K562 (cell line): ENCODE measurements at regions not wholly inside any gene's neighbourhood (a gene's known extent, or its start where the extent isn't known, plus 50 kb on each side); places are given as distances from the start of the nearest gene placed in this dataset.
A peak's percentile ranks its signal among the peaks of the same experiment; 100 is the strongest.
"Not testable (repeated sequence)": the region's sequence is repeated elsewhere in the genome, so short reads cannot be mapped to it uniquely, and the experiment has no call there.

Experiments used
- ATAC-seq: fragments of 200-7000 bp; cut with Tn5 transposase; 3 replicates; pipeline ENCODE4 v1.9.1; 2020; ENCODE audit warnings: moderate library complexity
- BruUV-seq: library from RNA; stranded (reverse); fragments of 400-500 nt; replicated peaks from 2 replicates; lab custom pipeline; 2021; lab: Mats Ljungman, UMichigan
- CTCF ChIA-PET: fragments of 300-600 bp; formaldehyde crosslinking; extraction: SDS; loops from one replicate; lab custom pipeline; 2021; ENCODE audit warnings: low intra/inter-chr PET ratio; lab: Yijun Ruan, JAX
- POLR2A ChIA-PET: fragments of 300-600, 350-650 bp; sonication (Branson Sonifier 250); formaldehyde crosslinking; extraction: SDS; loops from one replicate; lab custom pipeline; 2021; ENCODE audit warnings: antibody characterized with exemption, inconsistent platforms; lab: Yijun Ruan, JAX
- DNase-seq, 4 experiments: peaks; one replicate each; pipeline versions ENCODE4 v3.0.0 to v3.0.0-alpha.2; 2011 to 2018; ENCODE audit warnings: low spot score in 3 of 4, mixed read lengths in 3 of 4; ENCODE audit errors: extremely low read depth in 1 of 4
- FAIRE-seq: peaks from 2 replicates; lab custom pipeline; 2011; peaks lifted over from hg19 to GRCh38; lab: Jason Lieb, UNC
- H2AFZ ChIP-seq: 2 replicates; pipeline ENCODE4 v1.6.0; 2011; ENCODE audit warnings: low read depth, low read length, control low read depth, inconsistent platforms
- H3K27ac ChIP-seq: fragments of 200-600 bp; 3 replicates; pipeline ENCODE4 v1.8.0; 2011; ENCODE audit warnings: low read depth, mild to moderate bottlenecking, control low read depth, inconsistent platforms, low read length, moderate library complexity, mixed read lengths; ENCODE audit errors: extremely low read depth
- H3K27me3 ChIP-seq, 2 experiments: fragments of 300-600 bp in 1 of 2; 2 replicates in 1 of 2; 3 replicates in 1 of 2; pipeline versions ENCODE4 v1.6.0 to v1.8.0; 2011; ENCODE audit warnings: inconsistent platforms in 2 of 2, low read length in 2 of 2, mild to moderate bottlenecking in 1 of 2, mixed read lengths in 1 of 2, moderate library complexity in 1 of 2; ENCODE audit not compliant: control insufficient read depth in 2 of 2, insufficient read depth in 2 of 2
- H3K36me3 ChIP-seq: fragments of 300-600 bp; 3 replicates; pipeline ENCODE4 v1.8.0; 2011; ENCODE audit warnings: mild to moderate bottlenecking, low read length, inconsistent platforms; ENCODE audit not compliant: control insufficient read depth, insufficient read depth
- H3K4me1 ChIP-seq, 2 experiments: fragments of 200-600 bp in 1 of 2; replicated peaks in 1 of 2; 2 replicates in 1 of 2; 3 replicates in 1 of 2; pipeline versions ENCODE4 v1.5.1 to v1.8.0; 2011; ENCODE audit warnings: inconsistent platforms in 2 of 2, low read length in 2 of 2, mild to moderate bottlenecking in 1 of 2, mixed read lengths in 1 of 2, moderate library complexity in 1 of 2; ENCODE audit not compliant: control insufficient read depth in 2 of 2, insufficient read depth in 2 of 2
- H3K4me2 ChIP-seq: 2 replicates; pipeline ENCODE4 v1.6.1; 2011; ENCODE audit warnings: low read length, control low read depth, inconsistent platforms, mixed read lengths; ENCODE audit not compliant: insufficient read depth
- H3K4me3 ChIP-seq: fragments of 200-600 bp; sonication (generic), shearing (Covaris generic); 2 replicates; pipeline ENCODE4 v1.5.1; 2016; ENCODE audit warnings: control low read depth, inconsistent platforms
- H3K79me2 ChIP-seq: fragments of 200-600 bp; 3 replicates; pipeline ENCODE4 v1.8.0; 2011; ENCODE audit warnings: low read length, inconsistent platforms; ENCODE audit not compliant: control insufficient read depth, insufficient read depth
- H3K9ac ChIP-seq, 2 experiments: 2 replicates each; pipeline versions ENCODE4 v1.6.0 to v1.6.1; 2011; ENCODE audit warnings: low read depth in 2 of 2, low read length in 2 of 2, control low read depth in 1 of 2, inconsistent platforms in 1 of 2, mild to moderate bottlenecking in 1 of 2, mixed read lengths in 1 of 2; ENCODE audit not compliant: insufficient read depth in 1 of 2
- H3K9me1 ChIP-seq: one replicate; pipeline ENCODE4 v1.6.0; 2011; ENCODE audit warnings: inconsistent platforms, mild to moderate bottlenecking, low read length, moderate library complexity; ENCODE audit not compliant: control insufficient read depth, insufficient read depth
- H3K9me3 ChIP-seq: replicated peaks from 2 replicates; pipeline ENCODE4 v1.5.1; 2011; ENCODE audit warnings: low read depth, low read length, inconsistent platforms; ENCODE audit not compliant: control insufficient read depth, insufficient read depth
- H4K20me1 ChIP-seq: replicated peaks from 2 replicates; pipeline ENCODE4 v1.6.1; 2011; ENCODE audit warnings: low read length, inconsistent platforms, mixed read lengths; ENCODE audit not compliant: control insufficient read depth, insufficient read depth
- C11orf30 ChIP-seq: fragments of 450-650 bp; IDR thresholded peaks from 2 replicates; pipeline ENCODE4 v1.6.1; 2016; ENCODE audit warnings: low read depth, mild to moderate bottlenecking
- CTBP1 ChIP-seq: fragments of 450-650 bp; IDR thresholded peaks from 2 replicates; pipeline ENCODE4 v1.6.1; 2016; ENCODE audit warnings: borderline replicate concordance
- FOXJ2 ChIP-seq: fragments of 200-800 bp; sonication (Bioruptor generic); IDR thresholded peaks from 2 replicates; pipeline ENCODE4 v1.6.1; 2016; ENCODE audit warnings: missing genetic modification characterization, missing compliant biosample characterization
- FOXJ3 ChIP-seq: sonication (generic); formaldehyde crosslinking; IDR thresholded peaks from 2 replicates; pipeline ENCODE4 v1.4.0; 2020; ENCODE audit warnings: mild to moderate bottlenecking, missing genetic modification reagents
- FOXK2 ChIP-seq, 2 experiments: fragments of 450-650 bp; IDR thresholded peaks in 1 of 2; conservative IDR thresholded peaks in 1 of 2; 2 replicates each; pipeline ENCODE4 v1.6.1; 2016; ENCODE audit warnings: low read depth in 2 of 2, mild to moderate bottlenecking in 1 of 2
- MAFF ChIP-seq: IDR thresholded peaks from 2 replicates; pipeline ENCODE4 v1.6.1; 2012; ENCODE audit warnings: low read length, improper control_type of control experiment
- MAFG ChIP-seq: fragments of 450-650 bp; conservative IDR thresholded peaks from 2 replicates; pipeline ENCODE4 v1.6.1; 2016; ENCODE audit warnings: missing genetic modification characterization, missing compliant biosample characterization
- MAFK ChIP-seq: IDR thresholded peaks from 2 replicates; pipeline ENCODE4 v1.6.1; 2011; ENCODE audit warnings: low read length, improper control_type of control experiment
- NRF1 ChIP-seq, 2 experiments: fragments of 450-650 bp; IDR thresholded peaks in 1 of 2; conservative IDR thresholded peaks in 1 of 2; 2 replicates each; pipeline ENCODE4 v1.6.1; 2014; ENCODE audit warnings: mild to moderate bottlenecking in 2 of 2
- RAD21 ChIP-seq, 2 experiments: fragments of 250-450 bp in 1 of 2; fragments of 450-650 bp in 1 of 2; sonication (Bioruptor Pico) in 1 of 2; formaldehyde crosslinking in 1 of 2; IDR thresholded peaks in 1 of 2; conservative IDR thresholded peaks in 1 of 2; 2 replicates each; pipeline versions ENCODE4 v1.4.0 to v1.8.0; 2020 to 2022; ENCODE audit warnings: mild to moderate bottlenecking in 2 of 2, moderate library complexity in 1 of 2
- RFX1 ChIP-seq: fragments of 450-650 bp; IDR thresholded peaks from 2 replicates; pipeline ENCODE4 v1.6.1; 2016; ENCODE audit warnings: mild to moderate bottlenecking, moderate library complexity
- ZNF316 ChIP-seq: fragments of 450-650 bp; IDR thresholded peaks from 2 replicates; pipeline ENCODE4 v1.6.1; 2016
- WGBS: fragments of 100-300 bp; shearing (Covaris generic); methylation state at CpG from one replicate; pipeline ENCODE4 v1.1.6; 2016; ENCODE audit warnings: low coverage, mixed read lengths; ENCODE audit not compliant: insufficient coverage; ENCODE audit errors: missing lambda C conversion rate; 5-methylcytosine and 5-hydroxymethylcytosine counted together
- in situ Hi-C: fragments of 300-500 bp; cut with MboI; formaldehyde crosslinking; loops from 4 replicates; pipeline ENCODE4 v1.15.0; 2018; ENCODE audit warnings: inconsistent platforms, mixed read lengths
- intact Hi-C: fragments of 100-400 bp; cut with micrococcal nuclease; formaldehyde crosslinking; loops from 2 replicates; pipeline ENCODE4 v1.14.2; 2022
- TF ChIP-seq, protein P1 (sequence below): sonication (generic); IDR thresholded peaks from 2 replicates; pipeline ENCODE4 v1.6.1; 2016

GRCh38 chr11:71709541-71709940 lies 123.5 kb upstream of the DEFB108B start:
- peak overlapping the region; percentile 64 for H2AFZ ChIP-seq
- in situ Hi-C loops, H3K9me3 ChIP-seq, H3K36me3 ChIP-seq, DNase-seq, BruUV-seq, H4K20me1 ChIP-seq, H3K79me2 ChIP-seq, FAIRE-seq, H3K9me1 ChIP-seq, H3K27me3 ChIP-seq, H3K9ac ChIP-seq, intact Hi-C loops, H3K4me3 ChIP-seq, CTCF ChIA-PET, ATAC-seq: not testable (repeated sequence)
- TF ChIP-seq, protein P1, sequence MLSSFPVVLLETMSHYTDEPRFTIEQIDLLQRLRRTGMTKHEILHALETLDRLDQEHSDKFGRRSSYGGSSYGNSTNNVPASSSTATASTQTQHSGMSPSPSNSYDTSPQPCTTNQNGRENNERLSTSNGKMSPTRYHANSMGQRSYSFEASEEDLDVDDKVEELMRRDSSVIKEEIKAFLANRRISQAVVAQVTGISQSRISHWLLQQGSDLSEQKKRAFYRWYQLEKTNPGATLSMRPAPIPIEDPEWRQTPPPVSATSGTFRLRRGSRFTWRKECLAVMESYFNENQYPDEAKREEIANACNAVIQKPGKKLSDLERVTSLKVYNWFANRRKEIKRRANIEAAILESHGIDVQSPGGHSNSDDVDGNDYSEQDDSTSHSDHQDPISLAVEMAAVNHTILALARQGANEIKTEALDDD, result peak; percentile 44; the same call in 1 of the 2 replicates
- peak in 1 of 2 experiments; percentile 3; a peak in 1 of 4 replicates for TF ChIP-seq RAD21 (CRISPR knock-in tag; conservative IDR thresholded peaks at IDR 0.05 in 1 of 2, IDR thresholded peaks at IDR 0.05 in 1 of 2)
- H3K4me2 ChIP-seq, result peak overlapping the region; percentile 37; the same call in 1 of the 2 replicates
- 7% methylated on average over 6 of the region's 6 CpGs for WGBS
- peak overlapping the region; percentile 47; the same call in 1 of the 3 replicates for H3K27ac ChIP-seq
- POLR2A ChIA-PET, result interaction anchor here (1.5 kb wide), 1 partner anchor 10 kb away, joined by 4 read pairs; no protein-coding TSS in a partner anchor
- peaks cover 4 to 39% of the 10 kb centered on the region in 2 experiments; a peak in 3 of 5 replicates for H3K4me1 ChIP-seq

- H3K79me2 ChIP-seq, H3K9ac ChIP-seq, FAIRE-seq, H3K9me3 ChIP-seq, H3K27me3 ChIP-seq, in situ Hi-C loops, intact Hi-C loops, CTCF ChIA-PET, H3K36me3 ChIP-seq, ATAC-seq, H3K4me3 ChIP-seq, H4K20me1 ChIP-seq, H3K9me1 ChIP-seq, BruUV-seq: not testable (repeated sequence)
- Histone ChIP-seq H3K4me2 (peak overlapping the region; percentile 37), H3K4me1 (peaks cover 4 to 36% of the 10 kb centered on the region in 2 experiments; a peak in 3 of 5 replicates), H3K27ac (peak overlapping the region; percentile 47; the same call in 2 of the 3 replicates), H2AFZ (peak overlapping the region; percentile 64)
- DNase-seq, result peak in 1 of 4 experiments; percentile 45
- 27% methylated on average over 15 of the region's 16 CpGs for WGBS
- POLR2A ChIA-PET, result interaction anchor here (1.5 kb wide), 1 partner anchor 10 kb away, joined by 4 read pairs; no protein-coding TSS in a partner anchor
- TF ChIP-seq ZNF316 (peak; percentile 96), MAFG (tag) (peak; percentile 80), CTBP1 (0 out of 2 replicates have a peak, but pooled peaks have one; percentile 20), FOXJ2 (tag) (peak; percentile 94), RFX1 (peak; percentile 94), MAFK (peak; percentile 60; the same call in 1 of the 2 replicates), C11orf30 (peak; percentile 95), NRF1 (conservative IDR thresholded peaks at IDR 0.05 in 1 of 2, IDR thresholded peaks at IDR 0.05 in 1 of 2) (0 out of 4 replicates have a peak, but pooled peaks of 1 of the 2 experiments have one; percentile 9), FOXK2 (conservative IDR thresholded peaks at IDR 0.05 in 1 of 2, IDR thresholded peaks at IDR 0.05 in 1 of 2; ENCODE audit: low read depth in 2 of 2) (peak; percentile 18 to 58; a peak in 2 of 4 replicates), MAFF (peak; percentile 62; the same call in 1 of the 2 replicates), FOXJ3 (CRISPR knock-in tag) (peak; percentile 81; the same call in 1 of the 2 replicates)
Measured at GRCh38 chr11:71710171-71710671, 122.8 kb upstream of the DEFB108B start.
